Renal cortical epithelial cell (primary cell): ENCODE measurements at regions not wholly inside any gene's neighbourhood (a gene's known extent, or its start where the extent isn't known, plus 50 kb on each side); places are given as distances from the start of the nearest gene placed in this dataset.

Experiments
- DNase-seq: peaks from one replicate; pipeline ENCODE4 v3.0.0-alpha.2; 2011; ENCODE audit warnings: low read depth

GRCh38 chr3:67791620-67792019, 137.2 kb upstream of the SUCLG2 start:
- no peak for DNase-seq

- peak; percentile 27 for DNase-seq
Measured at GRCh38 chr3:67790043-67790442, 135.6 kb upstream of the SUCLG2 start.

GRCh38 chr3:67788396-67788795, 134.0 kb upstream of the SUCLG2 start:
- DNase-seq: no peak

- DNase-seq: no peak
Measured at GRCh38 chr3:67783281-67784250, 129.2 kb upstream of the SUCLG2 start.

GRCh38 chr3:67781871-67782270, 127.5 kb upstream of the SUCLG2 start:
- DNase-seq: no peak

GRCh38 chr3:67781218-67781617, 126.8 kb upstream of the SUCLG2 start:
- DNase-seq: no peak

- no peak for DNase-seq
Measured at GRCh38 chr3:67774676-67775075, 120.3 kb upstream of the SUCLG2 start.

GRCh38 chr3:67765575-67765974, 111.2 kb upstream of the SUCLG2 start:
- no peak for DNase-seq

GRCh38 chr3:67745296-67745695, 90.9 kb upstream of the SUCLG2 start:
- DNase-seq: no peak

- no peak for DNase-seq
Measured at GRCh38 chr3:67744699-67745098, 90.3 kb upstream of the SUCLG2 start.

GRCh38 chr3:67739851-67740250, 85.4 kb upstream of the SUCLG2 start:
- DNase-seq: no peak

GRCh38 chr3:67737906-67738865, 83.8 kb upstream of the SUCLG2 start:
- DNase-seq: no peak

GRCh38 chr3:67737140-67737539, 82.7 kb upstream of the SUCLG2 start:
- no peak for DNase-seq

GRCh38 chr3:67733269-67733950, 79.0 kb upstream of the SUCLG2 start:
- DNase-seq: no peak

- DNase-seq: no peak
Measured at GRCh38 chr3:67724434-67724833, 70.0 kb upstream of the SUCLG2 start.

- DNase-seq: no peak
Measured at GRCh38 chr3:67723863-67724262, 69.5 kb upstream of the SUCLG2 start.

GRCh38 chr3:67719333-67719732, 64.9 kb upstream of the SUCLG2 start:
- DNase-seq: no peak

GRCh38 chr3:67715971-67716370, 61.6 kb upstream of the SUCLG2 start:
- no peak for DNase-seq

- DNase-seq: no peak
Measured at GRCh38 chr3:67713764-67714469, 59.5 kb upstream of the SUCLG2 start.

- DNase-seq: no peak
Measured at GRCh38 chr3:67712259-67712658, 57.8 kb upstream of the SUCLG2 start.

GRCh38 chr3:67710396-67710795, 56.0 kb upstream of the SUCLG2 start:
- no peak for DNase-seq
